IMR-90 (cell line): ENCODE measurements at regions not wholly inside any gene's neighbourhood (a gene's known extent, or its start where the extent isn't known, plus 50 kb on each side); places are given as distances from the start of the nearest gene placed in this dataset.

ENCODE experiments used
- ATAC-seq: fragments of 200-7000 bp; cut with Tn5 transposase; 2 replicates; pipeline ENCODE4 v1.9.1; 2020; ENCODE audit warnings: low read depth, mild to moderate bottlenecking, moderate library complexity
- BruUV-seq: library from RNA; stranded (reverse); fragments of 400-500 nt; replicated peaks from 2 replicates; lab custom pipeline; 2021; lab: Mats Ljungman, UMichigan
- CTCF ChIA-PET: fragments of 300-600 bp; formaldehyde crosslinking; extraction: SDS; loops from one replicate; lab custom pipeline; 2021; ENCODE audit warnings: antibody characterized with exemption; lab: Yijun Ruan, JAX
- POLR2A ChIA-PET: fragments of 300-600 bp; sonication (Branson Sonifier 250); formaldehyde crosslinking; loops from one replicate; lab custom pipeline; 2022; ENCODE audit warnings: antibody characterized with exemption; ENCODE audit not compliant: unreplicated experiment; lab: Charles Lee
- DNase-seq: peaks from one replicate; pipeline ENCODE4 v3.0.0; 2013
- H2AFZ ChIP-seq: replicated peaks from 2 replicates; pipeline ENCODE3; 2013; ENCODE audit warnings: low read length, mild to moderate bottlenecking; ENCODE audit not compliant: poor library complexity
- H2AK5ac ChIP-seq: 2 replicates; pipeline ENCODE4 v1.6.1; 2013; ENCODE audit warnings: low read depth, low read length, inconsistent platforms
- H2AK9ac ChIP-seq: replicated peaks from 2 replicates; pipeline ENCODE3; 2013; ENCODE audit warnings: mild to moderate bottlenecking, low read depth, low read length, moderate library complexity; ENCODE audit not compliant: poor library complexity
- H2BK120ac ChIP-seq: 2 replicates; pipeline ENCODE4 v1.6.1; 2013; ENCODE audit warnings: low read depth, low read length, inconsistent platforms
- H2BK15ac ChIP-seq: 3 replicates; pipeline ENCODE4 v1.6.1; 2013; ENCODE audit warnings: low read depth, low read length, inconsistent platforms
- H2BK20ac ChIP-seq: 2 replicates; pipeline ENCODE4 v1.6.1; 2013; ENCODE audit warnings: low read depth, mild to moderate bottlenecking, inconsistent platforms, low read length, moderate library complexity
- H2BK5ac ChIP-seq: 2 replicates; pipeline ENCODE4 v1.6.1; 2013; ENCODE audit warnings: mild to moderate bottlenecking, low read depth, low read length, inconsistent platforms; ENCODE audit not compliant: poor library complexity, severe bottlenecking
- H3K14ac ChIP-seq: replicated peaks from 2 replicates; pipeline ENCODE4 v1.6.1; 2013; ENCODE audit warnings: low read depth, low read length, inconsistent platforms
- H3K18ac ChIP-seq: 2 replicates; pipeline ENCODE4 v1.6.1; 2013; ENCODE audit warnings: low read depth, low read length, control low read depth
- H3K23ac ChIP-seq: 2 replicates; pipeline ENCODE4 v1.6.1; 2013; ENCODE audit warnings: low read depth, low read length, inconsistent platforms
- H3K27ac ChIP-seq: 2 replicates; pipeline ENCODE4 v1.5.1; 2013; ENCODE audit warnings: mild to moderate bottlenecking, control low read depth, low read length; ENCODE audit not compliant: insufficient read depth
- H3K27me3 ChIP-seq: 2 replicates; pipeline ENCODE4 v1.6.1; 2013; ENCODE audit warnings: low read length; ENCODE audit not compliant: control insufficient read depth, insufficient read depth
- H3K36me3 ChIP-seq: 2 replicates; pipeline ENCODE4 v1.6.1; 2013; ENCODE audit warnings: low read length, mixed read lengths; ENCODE audit not compliant: control insufficient read depth, insufficient read depth
- H3K4ac ChIP-seq: 2 replicates; pipeline ENCODE4 v1.6.1; 2013; ENCODE audit warnings: low read depth, low read length, inconsistent platforms
- H3K4me1 ChIP-seq: 2 replicates; pipeline ENCODE4 v1.6.1; 2013; ENCODE audit warnings: low read length, mixed read lengths; ENCODE audit not compliant: control insufficient read depth, insufficient read depth
- H3K4me2 ChIP-seq: 2 replicates; pipeline ENCODE4 v1.6.1; 2013; ENCODE audit warnings: low read depth, mild to moderate bottlenecking, control low read depth, low read length, moderate library complexity
- H3K4me3 ChIP-seq: 2 replicates; pipeline ENCODE4 v1.5.1; 2013; ENCODE audit warnings: low read depth, mild to moderate bottlenecking, control low read depth, low read length, moderate library complexity; ENCODE audit not compliant: insufficient read depth
- H3K56ac ChIP-seq: 2 replicates; pipeline ENCODE4 v1.6.1; 2013; ENCODE audit warnings: low read length, inconsistent platforms; ENCODE audit not compliant: insufficient read depth; ENCODE audit errors: extremely low read depth
- H3K79me1 ChIP-seq, 2 experiments: 2 replicates each; pipeline ENCODE4 v1.6.1; 2013; ENCODE audit warnings: low read length in 2 of 2, inconsistent platforms in 1 of 2, low read depth in 1 of 2
- H3K9ac ChIP-seq: 2 replicates; pipeline ENCODE4 v1.6.1; 2013; ENCODE audit warnings: low read depth, low read length, control low read depth
- H3K9me1 ChIP-seq: 2 replicates; pipeline ENCODE4 v1.6.1; 2013; ENCODE audit warnings: low read length, inconsistent platforms; ENCODE audit not compliant: insufficient read depth
- H3K9me3 ChIP-seq: 2 replicates; pipeline ENCODE4 v1.6.1; 2013; ENCODE audit warnings: low read length; ENCODE audit not compliant: control insufficient read depth, insufficient read depth
- H4K20me1 ChIP-seq: 2 replicates; pipeline ENCODE4 v1.6.1; 2013; ENCODE audit warnings: low read length, inconsistent platforms; ENCODE audit not compliant: insufficient read depth
- H4K5ac ChIP-seq: 2 replicates; pipeline ENCODE4 v1.6.1; 2013; ENCODE audit warnings: mild to moderate bottlenecking, low read depth, low read length, control low read depth
- H4K8ac ChIP-seq, 2 experiments: 2 replicates each; pipeline ENCODE4 v1.6.1; 2013; ENCODE audit warnings: low read depth in 2 of 2, low read length in 2 of 2, control low read depth in 1 of 2, inconsistent platforms in 1 of 2
- H4K91ac ChIP-seq: 2 replicates; pipeline ENCODE4 v1.6.1; 2013; ENCODE audit warnings: low read depth, low read length, inconsistent platforms; ENCODE audit not compliant: insufficient read depth
- CEBPB ChIP-seq: IDR thresholded peaks from 2 replicates; pipeline ENCODE4 v1.6.1; 2012; ENCODE audit warnings: low read depth, low read length, improper control_type of control experiment
- FOS ChIP-seq: fragments of 150-350 bp; IDR thresholded peaks from 2 replicates; pipeline ENCODE4 v1.6.1; 2016; ENCODE audit warnings: low read depth, low read length
- RCOR1 ChIP-seq: IDR thresholded peaks from 2 replicates; pipeline ENCODE4 v1.6.1; 2012; ENCODE audit warnings: mild to moderate bottlenecking, low read length, improper control_type of control experiment; ENCODE audit not compliant: insufficient replicate concordance
- RFX5 ChIP-seq: IDR thresholded peaks from 2 replicates; pipeline ENCODE4 v1.8.0; 2012; ENCODE audit warnings: low read depth, mild to moderate bottlenecking, low read length, moderate library complexity
- WGBS, 2 experiments: methylation state at CpG; one replicate each; pipeline versions ENCODE4 v1.1.5 to v1.1.7; 2013; ENCODE audit warnings: missing lambda C conversion rate in 2 of 2; ENCODE audit not compliant: insufficient read length in 1 of 2; ENCODE audit errors: extremely low coverage in 2 of 2; 5-methylcytosine and 5-hydroxymethylcytosine counted together
- dilution Hi-C: fragments of 300-500 bp; cut with HindIII; formaldehyde crosslinking; loops from one replicate; pipeline ENCODE4 v1.14.3; 2018; ENCODE audit warnings: low sequenced_read_pairs; ENCODE audit not compliant: unreplicated experiment
- in situ Hi-C: fragments of 300-500 bp; cut with MboI; formaldehyde crosslinking; loops from 3 replicates; pipeline ENCODE4 v1.14.3; 2019; ENCODE audit warnings: low sequenced_read_pairs, inconsistent platforms, mixed read lengths
- intact Hi-C: fragments of 100-400 bp; cut with micrococcal nuclease; formaldehyde crosslinking; loops from 2 replicates; pipeline ENCODE4 v1.10.0; 2022

DNA sequence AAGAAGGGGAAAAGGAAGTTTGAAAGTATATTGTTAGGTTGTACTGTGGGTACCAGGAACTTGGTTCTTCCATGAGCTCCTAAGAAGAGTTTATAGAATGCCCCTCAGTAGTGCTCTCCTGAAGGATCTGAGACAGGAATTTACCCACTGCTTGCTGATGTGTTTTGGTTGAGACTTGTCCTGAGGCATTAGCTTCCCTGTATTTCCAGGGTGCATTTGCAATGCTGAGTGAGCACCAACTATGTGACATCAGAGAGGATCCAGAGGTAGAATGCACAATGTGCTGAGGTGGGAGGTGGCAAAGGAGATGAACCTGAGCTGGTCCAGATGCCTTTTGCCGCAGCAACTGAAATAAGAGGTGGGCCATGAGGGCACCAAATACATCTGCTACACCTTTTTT, 64.3 kb upstream of the LRRC3B start:
- DNase-seq (no peak), ATAC-seq (no peak)
- no peak overlapping the region for H3K4me3 ChIP-seq
- POLR2A ChIA-PET = interaction anchor here (0.6 kb wide), 1 partner anchor 11 kb away, joined by 7 read pairs; no protein-coding TSS in a partner anchor
- no peak overlapping the region for H3K4ac ChIP-seq
- in situ Hi-C loops = no loop called here
- H3K4me1 ChIP-seq = no peaks in the 10 kb centered on the region
- no peak overlapping the region for H2BK20ac ChIP-seq
- H3K9ac ChIP-seq = no peak overlapping the region
- H3K14ac ChIP-seq = no peak overlapping the region
- H3K9me1 ChIP-seq = no peaks in the 10 kb centered on the region
- no peak overlapping the region for H2AFZ ChIP-seq
- dilution Hi-C loops = no loop called here
- BruUV-seq = no TSS peak
- no peak overlapping the region for H4K91ac ChIP-seq
- no peak overlapping the region for H3K4me2 ChIP-seq
- intact Hi-C loops = no loop called here
- no peak overlapping the region for H2AK5ac ChIP-seq
- no peak overlapping the region for H2BK5ac ChIP-seq
- CTCF ChIA-PET = no interaction called here
- H2BK15ac ChIP-seq = no peak overlapping the region
- no peak overlapping the region for H2BK120ac ChIP-seq
- no peak overlapping the region for H3K23ac ChIP-seq
- H3K18ac ChIP-seq = no peak overlapping the region
- H3K27ac ChIP-seq = no peak overlapping the region
- no peak overlapping the region for H2AK9ac ChIP-seq
- TF ChIP-seq RCOR1 (no peak), FOS (no peak), RFX5 (no peak), CEBPB (no peak)
- no peaks in the 10 kb centered on the region for H3K27me3 ChIP-seq
- no CpG with 5 or more reads among the region's 1 CpG for WGBS, 2 experiments
- H3K79me1 ChIP-seq = no peaks in the 10 kb centered on the region
- H4K5ac ChIP-seq = no peak overlapping the region
- H3K36me3 ChIP-seq = no peaks in the 10 kb centered on the region
- no peaks in the 10 kb centered on the region for H4K20me1 ChIP-seq
- no peak overlapping the region for H4K8ac ChIP-seq
- H3K56ac ChIP-seq = no peak overlapping the region
- H3K9me3 ChIP-seq = no peaks in the 10 kb centered on the region
